HL-60 (cell line): ENCODE measurements at regions not wholly inside any gene's neighbourhood (a gene's known extent, or its start where the extent isn't known, plus 50 kb on each side); places are given as distances from the start of the nearest gene placed in this dataset.

Source experiments
- DNase-seq, 2 experiments: peaks; one replicate each; pipeline ENCODE4 v3.0.0-alpha.2; 2010 to 2020; ENCODE audit warnings: low read depth in 1 of 2, low spot score in 1 of 2
- H3K27ac ChIP-seq: fragments of 250-450 bp; sonication (Bioruptor Pico); replicated peaks from 2 replicates; pipeline ENCODE4 v1.5.1; 2020; ENCODE audit warnings: mild to moderate bottlenecking, moderate library complexity
- H3K27me3 ChIP-seq: fragments of 250-450 bp; sonication (Bioruptor Pico); 2 replicates; pipeline ENCODE4 v1.5.1; 2021; ENCODE audit warnings: mild to moderate bottlenecking, moderate library complexity; ENCODE audit not compliant: insufficient read depth, poor library complexity, severe bottlenecking
- H3K4me3 ChIP-seq: replicated peaks from 2 replicates; pipeline ENCODE4 v1.5.1; 2011; ENCODE audit warnings: mild to moderate bottlenecking, control low read depth, low read length; ENCODE audit not compliant: insufficient read depth
- CTCF ChIP-seq: IDR thresholded peaks from one replicate; pipeline ENCODE4 v1.5.1; 2011; ENCODE audit warnings: low read length, control low read depth, inconsistent platforms; ENCODE audit not compliant: insufficient read depth
- GABPA ChIP-seq: IDR thresholded peaks from 2 replicates; pipeline ENCODE4 v1.6.1; 2012; ENCODE audit warnings: low read depth
- POLR2AphosphoS5 ChIP-seq: IDR thresholded peaks from 2 replicates; pipeline ENCODE4 v1.6.1; 2012; ENCODE audit warnings: low read depth
- SPI1 ChIP-seq: IDR thresholded peaks from 2 replicates; pipeline ENCODE4 v1.6.1; 2012; ENCODE audit warnings: low read depth, mild to moderate bottlenecking, borderline replicate concordance
- TF ChIP-seq, protein P1 (sequence below): IDR thresholded peaks from 2 replicates; pipeline ENCODE4 v1.6.1; 2012; ENCODE audit warnings: low read depth; ENCODE audit not compliant: insufficient replicate concordance

DNA sequence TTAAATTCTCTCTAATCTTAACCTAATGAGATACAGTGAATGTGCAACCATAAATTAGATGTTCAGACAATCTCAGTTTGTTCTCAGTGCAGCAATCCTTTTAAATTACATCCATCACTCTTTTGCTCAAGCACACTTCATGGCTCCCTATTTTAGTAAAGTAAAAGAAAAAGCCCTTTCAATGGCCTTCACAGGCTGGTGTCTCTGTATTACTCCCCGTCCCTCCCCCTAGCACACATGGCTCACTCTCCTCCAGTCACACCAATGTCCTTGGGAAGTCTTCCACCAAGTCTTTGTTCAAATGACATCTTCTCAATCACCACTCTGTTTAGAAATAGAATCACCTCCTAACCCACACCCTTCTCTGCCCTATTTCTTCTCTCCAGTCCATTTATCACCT is 60.3 kb upstream of the RGS7 start:
- Histone ChIP-seq H3K27me3 (peaks cover 10% of the 10 kb centered on the region), H3K4me3 (no peak overlapping the region), H3K27ac (no peak overlapping the region)
- DNase-seq = no peak
- TF ChIP-seq CTCF (no peak), SPI1 (no peak), GABPA (no peak), POLR2AphosphoS5 (no peak)
- TF ChIP-seq, protein P1, sequence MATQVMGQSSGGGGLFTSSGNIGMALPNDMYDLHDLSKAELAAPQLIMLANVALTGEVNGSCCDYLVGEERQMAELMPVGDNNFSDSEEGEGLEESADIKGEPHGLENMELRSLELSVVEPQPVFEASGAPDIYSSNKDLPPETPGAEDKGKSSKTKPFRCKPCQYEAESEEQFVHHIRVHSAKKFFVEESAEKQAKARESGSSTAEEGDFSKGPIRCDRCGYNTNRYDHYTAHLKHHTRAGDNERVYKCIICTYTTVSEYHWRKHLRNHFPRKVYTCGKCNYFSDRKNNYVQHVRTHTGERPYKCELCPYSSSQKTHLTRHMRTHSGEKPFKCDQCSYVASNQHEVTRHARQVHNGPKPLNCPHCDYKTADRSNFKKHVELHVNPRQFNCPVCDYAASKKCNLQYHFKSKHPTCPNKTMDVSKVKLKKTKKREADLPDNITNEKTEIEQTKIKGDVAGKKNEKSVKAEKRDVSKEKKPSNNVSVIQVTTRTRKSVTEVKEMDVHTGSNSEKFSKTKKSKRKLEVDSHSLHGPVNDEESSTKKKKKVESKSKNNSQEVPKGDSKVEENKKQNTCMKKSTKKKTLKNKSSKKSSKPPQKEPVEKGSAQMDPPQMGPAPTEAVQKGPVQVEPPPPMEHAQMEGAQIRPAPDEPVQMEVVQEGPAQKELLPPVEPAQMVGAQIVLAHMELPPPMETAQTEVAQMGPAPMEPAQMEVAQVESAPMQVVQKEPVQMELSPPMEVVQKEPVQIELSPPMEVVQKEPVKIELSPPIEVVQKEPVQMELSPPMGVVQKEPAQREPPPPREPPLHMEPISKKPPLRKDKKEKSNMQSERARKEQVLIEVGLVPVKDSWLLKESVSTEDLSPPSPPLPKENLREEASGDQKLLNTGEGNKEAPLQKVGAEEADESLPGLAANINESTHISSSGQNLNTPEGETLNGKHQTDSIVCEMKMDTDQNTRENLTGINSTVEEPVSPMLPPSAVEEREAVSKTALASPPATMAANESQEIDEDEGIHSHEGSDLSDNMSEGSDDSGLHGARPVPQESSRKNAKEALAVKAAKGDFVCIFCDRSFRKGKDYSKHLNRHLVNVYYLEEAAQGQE = no peak

- no peak for TF ChIP-seq SPI1
- no peak for TF ChIP-seq CTCF
- TF ChIP-seq, protein P1 = no peak
- TF ChIP-seq GABPA = no peak
- TF ChIP-seq POLR2AphosphoS5 = no peak
- peaks cover 2% of the 10 kb centered on the region for H3K27me3 ChIP-seq
- no peak overlapping the region for H3K4me3 ChIP-seq
- no peak overlapping the region for H3K27ac ChIP-seq
- no peak for DNase-seq
Measured at GRCh38 chr1:241413974-241414373, 57.0 kb upstream of the RGS7 start.

DNA sequence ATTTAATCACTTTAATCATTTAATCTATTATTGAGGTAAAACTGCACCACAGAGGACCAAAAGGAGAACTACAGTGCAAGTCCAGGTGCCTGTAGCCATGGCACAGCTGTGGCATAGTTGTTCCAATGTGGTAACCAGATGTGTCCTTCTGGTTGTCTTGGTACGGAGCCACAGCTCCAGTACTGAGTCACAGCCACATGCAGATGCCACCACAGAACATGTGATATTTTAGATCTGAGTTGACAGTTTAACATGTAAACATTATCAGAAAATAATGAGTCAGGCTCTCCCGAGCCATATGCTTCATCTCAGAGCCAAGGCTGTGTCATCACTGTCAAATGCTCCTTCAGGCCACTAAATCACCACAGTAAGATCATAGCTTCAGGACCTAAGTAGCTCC is 56.4 kb upstream of the RGS7 start:
- Histone ChIP-seq H3K4me3 (no peak overlapping the region), H3K27ac (no peak overlapping the region), H3K27me3 (peaks cover 2% of the 10 kb centered on the region)
- TF ChIP-seq POLR2AphosphoS5 (no peak), CTCF (no peak), GABPA (no peak), SPI1 (no peak)
- TF ChIP-seq, protein P1 = no peak
- DNase-seq = no peak
